NCI-H1436 treated with DMSO at 0.1 percent for 48 hours (cell line): ENCODE measurements at regions not wholly inside any gene's neighbourhood (a gene's known extent, or its start where the extent isn't known, plus 50 kb on each side); places are given as distances from the start of the nearest gene placed in this dataset.

Source experiments
- DNase-seq: peaks from one replicate; lab custom pipeline; 2025; lab: John Stamatoyannopoulos, UW

GRCh38 chr2:48140586-48140985, 173.9 kb upstream of the FOXN2 start:
- DNase-seq: no peak

- DNase-seq: no peak
These were observed 169.7 kb upstream of the FOXN2 start for GRCh38 chr2:48144777-48145176.

GRCh38 chr2:48145845-48146452, 168.5 kb upstream of the FOXN2 start:
- no peak for DNase-seq

GRCh38 chr2:48146552-48146951, 167.9 kb upstream of the FOXN2 start:
- no peak for DNase-seq

- DNase-seq: no peak
These were observed 166.8 kb upstream of the FOXN2 start for GRCh38 chr2:48147719-48148118.

GRCh38 chr2:48148841-48149430, 165.5 kb upstream of the FOXN2 start:
- no peak for DNase-seq

GRCh38 chr2:48157150-48157549, 157.3 kb upstream of the FOXN2 start:
- DNase-seq: no peak

- no peak for DNase-seq
These were observed 152.9 kb upstream of the FOXN2 start for GRCh38 chr2:48161628-48162027.

GRCh38 chr2:48162742-48163141, 151.7 kb upstream of the FOXN2 start:
- no peak for DNase-seq

- DNase-seq: no peak
These were observed 149.3 kb upstream of the FOXN2 start for GRCh38 chr2:48165070-48165753.

- DNase-seq: no peak
These were observed 145.3 kb upstream of the FOXN2 start for GRCh38 chr2:48169141-48169592.

GRCh38 chr2:48170281-48170680, 144.2 kb upstream of the FOXN2 start:
- no peak for DNase-seq

- no peak for DNase-seq
These were observed 141.3 kb upstream of the FOXN2 start for GRCh38 chr2:48173141-48173540.

- DNase-seq: no peak
These were observed 140.0 kb upstream of the FOXN2 start for GRCh38 chr2:48174503-48174902.

GRCh38 chr2:48175254-48175653, 139.2 kb upstream of the FOXN2 start:
- no peak for DNase-seq

- DNase-seq: no peak
These were observed 138.8 kb upstream of the FOXN2 start for GRCh38 chr2:48175656-48176055.

- no peak for DNase-seq
These were observed 137.6 kb upstream of the FOXN2 start for GRCh38 chr2:48176876-48177275.

- no peak for DNase-seq
These were observed 135.9 kb upstream of the FOXN2 start for GRCh38 chr2:48178611-48179010.

GRCh38 chr2:48180557-48180956, 133.9 kb upstream of the FOXN2 start:
- no peak for DNase-seq

GRCh38 chr2:48183276-48183675, 131.2 kb upstream of the FOXN2 start:
- DNase-seq: no peak

GRCh38 chr2:48183991-48184390, 130.5 kb upstream of the FOXN2 start:
- DNase-seq: no peak

- DNase-seq: no peak
These were observed 127.0 kb upstream of the FOXN2 start for GRCh38 chr2:48187503-48187902.

- no peak for DNase-seq
These were observed 124.8 kb upstream of the FOXN2 start for GRCh38 chr2:48189552-48190228.
